ENCODE measurements at regions not wholly inside any gene's neighbourhood (a gene's known extent, or its start where the extent isn't known, plus 50 kb on each side); places are given as distances from the start of the nearest gene placed in this dataset.
A peak's percentile ranks its signal among the peaks of the same experiment; 100 is the strongest.

DNA sequence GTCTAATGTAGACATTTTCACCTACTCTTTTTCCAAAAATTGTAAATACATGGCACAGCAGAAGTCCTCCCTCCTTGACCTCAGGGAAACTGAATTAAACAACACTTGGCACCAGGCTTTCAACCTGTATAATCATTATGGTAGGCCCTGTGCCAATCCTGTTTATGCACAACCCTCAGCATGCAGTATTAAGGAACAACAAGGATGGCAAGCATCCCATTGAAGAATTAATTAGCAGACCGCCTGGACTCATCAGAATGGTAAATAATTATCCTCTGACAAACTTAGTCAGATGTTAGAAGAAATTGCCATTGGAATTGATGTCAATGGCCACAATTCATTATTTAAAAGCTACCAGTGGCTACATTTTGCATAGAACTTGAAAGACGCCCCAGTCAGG lies 66.3 kb upstream of the GALNT5 start:
- TF ChIP-seq CEBPB (IDR thresholded peaks at IDR 0.05): no peak
- no peak for TF ChIP-seq CREB1 (IDR thresholded peaks at IDR 0.05; ENCODE audit: low read depth)
- TF ChIP-seq, protein P1, sequence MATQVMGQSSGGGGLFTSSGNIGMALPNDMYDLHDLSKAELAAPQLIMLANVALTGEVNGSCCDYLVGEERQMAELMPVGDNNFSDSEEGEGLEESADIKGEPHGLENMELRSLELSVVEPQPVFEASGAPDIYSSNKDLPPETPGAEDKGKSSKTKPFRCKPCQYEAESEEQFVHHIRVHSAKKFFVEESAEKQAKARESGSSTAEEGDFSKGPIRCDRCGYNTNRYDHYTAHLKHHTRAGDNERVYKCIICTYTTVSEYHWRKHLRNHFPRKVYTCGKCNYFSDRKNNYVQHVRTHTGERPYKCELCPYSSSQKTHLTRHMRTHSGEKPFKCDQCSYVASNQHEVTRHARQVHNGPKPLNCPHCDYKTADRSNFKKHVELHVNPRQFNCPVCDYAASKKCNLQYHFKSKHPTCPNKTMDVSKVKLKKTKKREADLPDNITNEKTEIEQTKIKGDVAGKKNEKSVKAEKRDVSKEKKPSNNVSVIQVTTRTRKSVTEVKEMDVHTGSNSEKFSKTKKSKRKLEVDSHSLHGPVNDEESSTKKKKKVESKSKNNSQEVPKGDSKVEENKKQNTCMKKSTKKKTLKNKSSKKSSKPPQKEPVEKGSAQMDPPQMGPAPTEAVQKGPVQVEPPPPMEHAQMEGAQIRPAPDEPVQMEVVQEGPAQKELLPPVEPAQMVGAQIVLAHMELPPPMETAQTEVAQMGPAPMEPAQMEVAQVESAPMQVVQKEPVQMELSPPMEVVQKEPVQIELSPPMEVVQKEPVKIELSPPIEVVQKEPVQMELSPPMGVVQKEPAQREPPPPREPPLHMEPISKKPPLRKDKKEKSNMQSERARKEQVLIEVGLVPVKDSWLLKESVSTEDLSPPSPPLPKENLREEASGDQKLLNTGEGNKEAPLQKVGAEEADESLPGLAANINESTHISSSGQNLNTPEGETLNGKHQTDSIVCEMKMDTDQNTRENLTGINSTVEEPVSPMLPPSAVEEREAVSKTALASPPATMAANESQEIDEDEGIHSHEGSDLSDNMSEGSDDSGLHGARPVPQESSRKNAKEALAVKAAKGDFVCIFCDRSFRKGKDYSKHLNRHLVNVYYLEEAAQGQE (IDR thresholded peaks at IDR 0.05; ENCODE audit: low read depth): no peak
- TF ChIP-seq EGR1 (IDR thresholded peaks at IDR 0.05): no peak
- no peak for TF ChIP-seq FOXM1 (IDR thresholded peaks at IDR 0.05; ENCODE audit: borderline replicate concordance, low read depth)
- no peak for TF ChIP-seq ZBTB7A (IDR thresholded peaks at IDR 0.05; ENCODE audit: low read depth)
- TF ChIP-seq NFIC (IDR thresholded peaks at IDR 0.05): no peak
- no peak for TF ChIP-seq YY1 (IDR thresholded peaks at IDR 0.05; ENCODE audit: low read depth)
- TF ChIP-seq RAD21 (IDR thresholded peaks at IDR 0.05; ENCODE audit: low read depth): no peak
- no peak for TF ChIP-seq TAF1 (IDR thresholded peaks at IDR 0.05; ENCODE audit: low read depth)
- TF ChIP-seq, protein P2, sequence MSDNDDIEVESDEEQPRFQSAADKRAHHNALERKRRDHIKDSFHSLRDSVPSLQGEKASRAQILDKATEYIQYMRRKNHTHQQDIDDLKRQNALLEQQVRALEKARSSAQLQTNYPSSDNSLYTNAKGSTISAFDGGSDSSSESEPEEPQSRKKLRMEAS (IDR thresholded peaks at IDR 0.05): no peak
- TF ChIP-seq TEAD4 (IDR thresholded peaks at IDR 0.05): no peak
- TF ChIP-seq TCF12 (IDR thresholded peaks at IDR 0.05; ENCODE audit: low read depth): no peak

DNA sequence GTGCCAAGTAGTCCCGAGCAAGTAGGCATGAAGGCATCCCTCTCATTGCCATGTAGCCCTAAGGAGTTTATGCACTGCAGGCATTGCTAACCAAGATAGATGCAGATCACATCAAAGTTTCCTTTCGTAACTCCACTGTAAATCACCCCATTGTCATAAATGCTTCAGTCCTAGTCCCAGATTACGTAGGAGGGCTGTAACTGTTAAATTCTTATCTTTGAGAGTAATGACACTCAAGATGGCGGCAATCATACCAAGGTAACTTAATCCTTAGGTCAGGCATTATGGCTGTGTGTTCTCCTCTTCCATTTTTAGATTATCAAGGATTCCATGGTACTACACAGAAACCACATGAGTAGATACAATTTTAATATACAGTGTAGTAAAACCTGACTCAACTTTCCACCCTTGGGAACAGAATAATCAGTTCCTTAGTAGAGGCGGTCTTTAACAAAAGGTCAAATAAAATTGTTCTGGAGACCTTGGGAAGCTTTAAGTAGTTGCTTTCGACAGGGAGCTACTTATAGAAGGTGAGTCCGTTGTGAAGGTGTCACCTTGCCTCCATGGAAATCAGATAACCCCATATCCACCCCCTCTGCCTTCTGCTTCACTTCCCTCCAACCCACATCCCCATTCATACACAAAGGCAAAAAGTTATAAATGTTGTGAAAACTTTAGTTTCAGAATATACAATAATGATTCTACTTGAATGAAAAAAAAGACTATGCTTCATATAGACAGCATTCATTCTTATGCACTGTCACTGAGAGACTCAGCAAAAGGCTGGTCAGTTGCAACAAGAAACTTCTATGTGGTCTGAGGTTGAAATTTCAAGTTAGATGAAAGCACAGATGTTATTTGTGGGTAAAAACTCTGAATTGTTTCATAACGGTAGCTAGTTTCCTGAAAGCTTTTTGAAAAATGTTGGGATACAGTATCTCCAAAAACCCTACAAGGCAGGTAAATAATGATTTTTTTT lies 64.8 kb upstream of the GALNT5 start:
- TF ChIP-seq, protein P2 (IDR thresholded peaks at IDR 0.05): no peak
- TF ChIP-seq ZBTB7A (IDR thresholded peaks at IDR 0.05; ENCODE audit: low read depth) (no peak), EP300 (IDR thresholded peaks at IDR 0.05; ENCODE audit: borderline replicate concordance) (no peak)

DNA sequence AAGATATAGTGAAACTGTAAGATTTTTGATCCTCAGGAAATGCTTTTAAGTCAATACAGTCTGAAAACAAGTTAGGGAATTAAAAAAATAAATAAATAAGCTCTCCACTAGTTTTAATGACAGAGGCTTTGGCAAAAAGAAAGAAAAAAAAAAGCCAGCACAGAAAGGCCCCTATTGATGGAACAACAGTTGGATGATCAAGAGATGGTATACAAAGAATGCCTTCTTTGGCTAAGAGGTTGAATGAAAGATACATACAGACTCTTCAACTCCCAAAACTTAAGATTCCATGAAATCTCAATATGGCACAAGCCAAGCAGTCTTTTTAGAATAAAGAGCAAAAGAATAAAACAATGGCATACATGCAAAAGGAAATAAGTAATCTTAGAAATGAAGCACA lies 64.0 kb upstream of the GALNT5 start:
- no peak for TF ChIP-seq CEBPB (IDR thresholded peaks at IDR 0.05)
- TF ChIP-seq, protein P3, sequence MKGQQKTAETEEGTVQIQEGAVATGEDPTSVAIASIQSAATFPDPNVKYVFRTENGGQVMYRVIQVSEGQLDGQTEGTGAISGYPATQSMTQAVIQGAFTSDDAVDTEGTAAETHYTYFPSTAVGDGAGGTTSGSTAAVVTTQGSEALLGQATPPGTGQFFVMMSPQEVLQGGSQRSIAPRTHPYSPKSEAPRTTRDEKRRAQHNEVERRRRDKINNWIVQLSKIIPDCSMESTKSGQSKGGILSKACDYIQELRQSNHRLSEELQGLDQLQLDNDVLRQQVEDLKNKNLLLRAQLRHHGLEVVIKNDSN (IDR thresholded peaks at IDR 0.05): no peak
- TF ChIP-seq NFIC (IDR thresholded peaks at IDR 0.05): no peak
- TF ChIP-seq FOXM1 (IDR thresholded peaks at IDR 0.05; ENCODE audit: borderline replicate concordance, low read depth): no peak
- TF ChIP-seq YY1 (IDR thresholded peaks at IDR 0.05; ENCODE audit: low read depth): no peak
- TF ChIP-seq, protein P1 (IDR thresholded peaks at IDR 0.05; ENCODE audit: low read depth): no peak
- no peak for TF ChIP-seq EGR1 (IDR thresholded peaks at IDR 0.05)
- no peak for TF ChIP-seq TCF12 (IDR thresholded peaks at IDR 0.05; ENCODE audit: low read depth)
- TF ChIP-seq CREB1 (IDR thresholded peaks at IDR 0.05; ENCODE audit: low read depth): no peak
- TF ChIP-seq RAD21 (IDR thresholded peaks at IDR 0.05; ENCODE audit: low read depth): no peak

DNA sequence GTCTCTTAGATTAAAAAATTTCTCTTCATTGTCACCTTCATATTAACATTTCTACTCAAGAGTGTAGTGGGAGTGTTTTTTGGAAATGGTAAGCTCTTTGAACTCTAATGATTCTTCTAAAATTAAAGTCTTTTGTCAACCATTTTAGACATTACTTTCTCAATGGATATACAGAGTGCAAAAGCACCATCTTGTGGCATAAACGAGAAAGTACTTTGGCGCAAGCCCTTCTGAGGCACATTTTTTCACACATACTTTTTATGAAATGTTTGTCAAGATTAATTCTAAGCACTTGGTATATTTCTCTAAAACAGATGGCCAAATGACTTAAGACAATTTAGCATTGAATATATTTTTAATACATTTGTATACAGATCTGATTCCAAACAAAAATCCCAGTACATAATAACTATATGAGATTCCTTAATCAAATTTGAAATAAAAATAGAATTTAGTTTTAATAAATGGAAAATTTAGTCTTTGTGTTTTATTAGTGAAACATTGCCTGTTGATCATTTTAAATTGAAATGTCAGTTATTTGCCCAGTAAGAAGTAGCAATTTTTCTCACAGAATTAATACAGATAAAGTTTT lies 63.3 kb upstream of the GALNT5 start:
- no peak for TF ChIP-seq CREB1 (IDR thresholded peaks at IDR 0.05; ENCODE audit: low read depth)
- TF ChIP-seq TCF12 (IDR thresholded peaks at IDR 0.05; ENCODE audit: low read depth): no peak
- 0 out of 2 replicates have a peak, but pooled peaks have one; percentile 30 for TF ChIP-seq YY1 (IDR thresholded peaks at IDR 0.05; ENCODE audit: low read depth)
- TF ChIP-seq RAD21 (IDR thresholded peaks at IDR 0.05; ENCODE audit: low read depth): peak; percentile 85

DNA sequence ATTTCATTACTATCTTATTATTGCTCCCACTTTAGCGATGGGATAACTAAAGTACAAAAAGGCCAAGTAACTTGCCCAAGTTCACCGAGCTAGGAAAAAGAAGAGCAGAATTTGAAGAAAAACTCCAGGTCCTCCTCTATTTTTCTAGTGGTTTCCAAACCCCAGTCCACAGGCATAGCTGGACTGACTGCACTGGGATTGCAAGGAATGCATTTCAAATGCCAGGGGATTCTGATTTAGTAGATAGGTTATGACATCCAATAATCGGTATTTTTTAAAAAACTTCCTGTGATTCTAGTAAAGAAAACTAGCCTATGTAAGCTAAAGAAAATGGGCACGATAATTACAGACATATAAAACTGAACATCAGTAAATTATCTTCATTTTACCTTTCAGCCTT lies 62.7 kb upstream of the GALNT5 start:
- TF ChIP-seq, protein P2 (IDR thresholded peaks at IDR 0.05): no peak
- TF ChIP-seq TCF12 (IDR thresholded peaks at IDR 0.05; ENCODE audit: low read depth) (no peak), TEAD4 (IDR thresholded peaks at IDR 0.05) (no peak), NFIC (IDR thresholded peaks at IDR 0.05) (no peak), YY1 (IDR thresholded peaks at IDR 0.05; ENCODE audit: low read depth) (no peak), FOXM1 (IDR thresholded peaks at IDR 0.05; ENCODE audit: borderline replicate concordance, low read depth) (no peak), TAF1 (IDR thresholded peaks at IDR 0.05; ENCODE audit: low read depth) (no peak), ZBTB7A (IDR thresholded peaks at IDR 0.05; ENCODE audit: low read depth) (no peak), EP300 (IDR thresholded peaks at IDR 0.05; ENCODE audit: borderline replicate concordance) (no peak)
- TF ChIP-seq, protein P3 (IDR thresholded peaks at IDR 0.05): no peak
